ENCODE measurements at regions not wholly inside any gene's neighbourhood (a gene's known extent, or its start where the extent isn't known, plus 50 kb on each side); places are given as distances from the start of the nearest gene placed in this dataset.

- TF ChIP-seq GATA3 (IDR thresholded peaks at IDR 0.05; ENCODE audit: low read depth, low read length) = no peak
- no peak for TF ChIP-seq GATA2 (IDR thresholded peaks at IDR 0.05; ENCODE audit: low read depth, low read length)
Measured at GRCh38 chr5:98263084-98263483, 510.4 kb upstream of the RGMB start.

Measured in SH-SY5Y (cell line).